Endothelial cell of umbilical vein (primary cell): ENCODE measurements at regions not wholly inside any gene's neighbourhood (a gene's known extent, or its start where the extent isn't known, plus 50 kb on each side); places are given as distances from the start of the nearest gene placed in this dataset.

Experiments used
- BruUV-seq: library from RNA; stranded (reverse); fragments of 400-500 nt; replicated peaks from 2 replicates; lab custom pipeline; 2021; lab: Mats Ljungman, UMichigan
- CTCF ChIA-PET: fragments of 300-600, 350-600 bp; sonication (Branson Sonifier 250); formaldehyde crosslinking; loops from one replicate; lab custom pipeline; 2021; ENCODE audit warnings: antibody characterized with exemption, inconsistent platforms; lab: Charles Lee
- POLR2A ChIA-PET: fragments of 300-600, 350-600 bp; sonication (Branson Sonifier 250); formaldehyde crosslinking; loops from one replicate; lab custom pipeline; 2021; ENCODE audit warnings: antibody characterized with exemption, inconsistent platforms; lab: Charles Lee
- DNase-seq: peaks from one replicate; pipeline ENCODE4 v3.0.0-alpha.2; 2011; ENCODE audit warnings: low read depth, low spot score
- FAIRE-seq: peaks from 2 replicates; lab custom pipeline; 2011; peaks lifted over from hg19 to GRCh38; lab: Jason Lieb, UNC
- H2AFZ ChIP-seq: 2 replicates; pipeline ENCODE4 v1.6.0; 2012; ENCODE audit warnings: low read depth, low read length, control low read depth, inconsistent platforms
- H3K27ac ChIP-seq: 2 replicates; pipeline ENCODE4 v1.5.1; 2011; ENCODE audit warnings: low read depth, mild to moderate bottlenecking, control low read depth, low read length, moderate library complexity; ENCODE audit not compliant: insufficient read depth
- H3K27me3 ChIP-seq, 2 experiments: 2 replicates each; pipeline versions ENCODE4 v1.6.0 to v1.6.1; 2011; ENCODE audit warnings: low read length in 2 of 2, mixed read lengths in 1 of 2; ENCODE audit not compliant: control insufficient read depth in 2 of 2, insufficient read depth in 2 of 2
- H3K36me3 ChIP-seq, 2 experiments: 2 replicates in 1 of 2; 3 replicates in 1 of 2; pipeline ENCODE4 v1.5.1; 2011; ENCODE audit warnings: low read length in 2 of 2, mild to moderate bottlenecking in 1 of 2, moderate library complexity in 1 of 2; ENCODE audit not compliant: control insufficient read depth in 2 of 2, insufficient read depth in 2 of 2; ENCODE audit errors: extremely low read depth in 1 of 2
- H3K4me1 ChIP-seq: 3 replicates; pipeline ENCODE4 v1.5.1; 2011; ENCODE audit warnings: mild to moderate bottlenecking, low read length; ENCODE audit not compliant: control insufficient read depth, insufficient read depth; ENCODE audit errors: extremely low read depth
- H3K4me2 ChIP-seq: 2 replicates; pipeline ENCODE4 v1.6.1; 2011; ENCODE audit warnings: low read length, control low read depth, mixed read lengths; ENCODE audit not compliant: insufficient read depth
- H3K4me3 ChIP-seq, 3 experiments: fragments of 200-600 bp in 1 of 3; sonication (generic), shearing (Covaris generic) in 1 of 3; replicated peaks in 1 of 3; 2 replicates each; pipeline ENCODE4 v1.5.1; 2011 to 2016; ENCODE audit warnings: control low read depth in 3 of 3, low read length in 3 of 3, mild to moderate bottlenecking in 2 of 3, inconsistent platforms in 1 of 3, low read depth in 1 of 3, moderate library complexity in 1 of 3; ENCODE audit not compliant: insufficient read depth in 1 of 3
- H3K79me2 ChIP-seq: 2 replicates; pipeline ENCODE4 v1.6.0; 2012; ENCODE audit warnings: low read length, inconsistent platforms; ENCODE audit not compliant: control insufficient read depth, insufficient read depth
- H3K9ac ChIP-seq: replicated peaks from 2 replicates; pipeline ENCODE3; 2011; ENCODE audit warnings: low read length, control low read depth; ENCODE audit not compliant: insufficient read depth; ENCODE audit errors: extremely low read depth
- H3K9me1 ChIP-seq: replicated peaks from 3 replicates; pipeline ENCODE4 v1.6.0; 2011; ENCODE audit warnings: mild to moderate bottlenecking, low read length; ENCODE audit not compliant: control insufficient read depth, insufficient read depth; ENCODE audit errors: extremely low read depth
- H3K9me3 ChIP-seq: replicated peaks from 2 replicates; pipeline ENCODE4 v1.5.1; 2012; ENCODE audit warnings: low read length, inconsistent platforms; ENCODE audit not compliant: control insufficient read depth, insufficient read depth
- H4K20me1 ChIP-seq: replicated peaks from 2 replicates; pipeline ENCODE3; 2011; ENCODE audit warnings: mild to moderate bottlenecking, low read length; ENCODE audit not compliant: control insufficient read depth, insufficient read depth; ENCODE audit errors: extremely low read depth
- CTCF ChIP-seq, 2 donors: IDR thresholded peaks; 1 replicate in 1 of 2; 2 replicates in 1 of 2; pipeline ENCODE4 v1.5.1; 2011; ENCODE audit warnings: low read length in 2 of 2, mild to moderate bottlenecking in 2 of 2, moderate library complexity in 2 of 2, control low read depth in 1 of 2, inconsistent platforms in 1 of 2, low read depth in 1 of 2; ENCODE audit not compliant: insufficient read depth in 1 of 2; ENCODE audit errors: extremely low read depth in 1 of 2
- EZH2 ChIP-seq: IDR thresholded peaks from 2 replicates; pipeline ENCODE4 v1.6.1; 2012; ENCODE audit warnings: borderline replicate concordance, low read depth, mild to moderate bottlenecking, moderate library complexity, low read length, inconsistent platforms; ENCODE audit not compliant: severe bottlenecking
- FOS ChIP-seq: IDR thresholded peaks from 2 replicates; pipeline ENCODE4 v1.6.1; 2011; ENCODE audit warnings: mild to moderate bottlenecking, low read length, moderate library complexity, borderline replicate concordance; ENCODE audit not compliant: insufficient read depth
- GATA2 ChIP-seq: IDR thresholded peaks from 2 replicates; pipeline ENCODE4 v1.7.0; 2011; ENCODE audit warnings: low read depth, mild to moderate bottlenecking, moderate library complexity, mixed read lengths, low read length; ENCODE audit not compliant: insufficient read length, insufficient read depth
- JUN ChIP-seq: IDR thresholded peaks from 2 replicates; pipeline ENCODE4 v1.6.1; 2011; ENCODE audit warnings: borderline replicate concordance, low read depth; ENCODE audit not compliant: insufficient read length, insufficient read depth
- MYC ChIP-seq: IDR thresholded peaks from one replicate; pipeline ENCODE4 v1.6.1; 2011; ENCODE audit warnings: mild to moderate bottlenecking, low read depth, low read length
- POLR2A ChIP-seq: IDR thresholded peaks from 2 replicates; pipeline ENCODE4 v1.6.1; 2012; ENCODE audit warnings: low read depth, mild to moderate bottlenecking, control low read depth, low read length
- POLR2AphosphoS5 ChIP-seq: IDR thresholded peaks from 2 replicates; pipeline ENCODE4 v1.6.1; 2012; ENCODE audit warnings: low read depth, mild to moderate bottlenecking, control low read depth, low read length, moderate library complexity; ENCODE audit not compliant: insufficient read depth
- dilution Hi-C: fragments of 300-500 bp; cut with MboI; formaldehyde crosslinking; loops from one replicate; pipeline ENCODE4 v1.15.0; 2019; ENCODE audit warnings: low sequenced_read_pairs; ENCODE audit not compliant: extremely low pct_ligation_motif_present
- intact Hi-C: fragments of 100-400 bp; cut with micrococcal nuclease; formaldehyde crosslinking; loops from one replicate; pipeline ENCODE4 v1.10.0; 2022
- TF ChIP-seq, protein P1 (sequence below): IDR thresholded peaks from 2 replicates; pipeline ENCODE4 v1.6.1; 2011; ENCODE audit not compliant: insufficient read depth, insufficient read length

- ChIA-PET CTCF (no interaction called here), POLR2A (no interaction called here)
- no peaks in the 10 kb centered on the region for H3K4me1 ChIP-seq
- BruUV-seq: no TSS peak
- no peak overlapping the region for H3K9ac ChIP-seq
- no peak overlapping the region for H2AFZ ChIP-seq
- peaks cover 2% of the 10 kb centered on the region for H3K9me3 ChIP-seq
- H3K9me1 ChIP-seq: no peaks in the 10 kb centered on the region
- FAIRE-seq: no peak
- no peaks in the 10 kb centered on the region for H4K20me1 ChIP-seq
- no peak overlapping the region for H3K4me3 ChIP-seq
- H3K79me2 ChIP-seq: no peaks in the 10 kb centered on the region
- dilution Hi-C loops: no loop called here
- no peak overlapping the region for H3K4me2 ChIP-seq
- intact Hi-C loops: no loop called here
- no peak for DNase-seq
- no peak overlapping the region for H3K27ac ChIP-seq
- H3K27me3 ChIP-seq: no peaks in the 10 kb centered on the region
- TF ChIP-seq MYC (no peak), POLR2AphosphoS5 (no peak), GATA2 (no peak), FOS (no peak), JUN (no peak), CTCF (IDR thresholded peaks at IDR 0.05; ENCODE audit: extremely low read depth in 1 of 2, insufficient read depth in 1 of 2, low read depth in 1 of 2, low read length in 2 of 2) (no peak), POLR2A (no peak), EZH2 (no peak)
- TF ChIP-seq, protein P1, sequence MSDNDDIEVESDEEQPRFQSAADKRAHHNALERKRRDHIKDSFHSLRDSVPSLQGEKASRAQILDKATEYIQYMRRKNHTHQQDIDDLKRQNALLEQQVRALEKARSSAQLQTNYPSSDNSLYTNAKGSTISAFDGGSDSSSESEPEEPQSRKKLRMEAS: no peak
- H3K36me3 ChIP-seq: no peaks in the 10 kb centered on the region
Observed at GRCh38 chr1:5579966-5580365, 412.3 kb downstream of the NPHP4 start.
